DND-41 (cell line): ENCODE measurements at regions not wholly inside any gene's neighbourhood (a gene's known extent, or its start where the extent isn't known, plus 50 kb on each side); places are given as distances from the start of the nearest gene placed in this dataset.

ENCODE experiments used
- ATAC-seq: fragments of 200-7000 bp; cut with Tn5 transposase; 3 replicates; pipeline ENCODE4 v1.9.1; 2021; ENCODE audit warnings: low read depth; ENCODE audit not compliant: insufficient read depth
- DNase-seq: peaks from one replicate; pipeline ENCODE4 v3.0.0-alpha.2; 2020
- H2AFZ ChIP-seq: 2 replicates; pipeline ENCODE4 v1.6.0; 2012; ENCODE audit warnings: low read depth, low read length
- H3K27ac ChIP-seq: 2 replicates; pipeline ENCODE4 v1.5.1; 2012; ENCODE audit warnings: low read length, inconsistent platforms
- H3K27me3 ChIP-seq: fragments of 200-600 bp; sonication (generic); 2 replicates; pipeline ENCODE4 v1.6.0; 2012; ENCODE audit warnings: low read length, mild to moderate bottlenecking, inconsistent platforms; ENCODE audit not compliant: insufficient read depth, poor library complexity
- H3K36me3 ChIP-seq: 2 replicates; pipeline ENCODE4 v1.5.1; 2012; ENCODE audit warnings: low read length, inconsistent platforms; ENCODE audit not compliant: insufficient read depth
- H3K4me1 ChIP-seq: 2 replicates; pipeline ENCODE4 v1.5.1; 2012; ENCODE audit warnings: mild to moderate bottlenecking, low read length; ENCODE audit not compliant: insufficient read depth
- H3K4me2 ChIP-seq: 2 replicates; pipeline ENCODE4 v1.6.0; 2012; ENCODE audit warnings: mild to moderate bottlenecking, moderate library complexity, low read length, inconsistent platforms; ENCODE audit not compliant: insufficient read depth
- H3K4me3 ChIP-seq, 2 experiments: fragments of 200-600 bp in 1 of 2; shearing (Covaris generic) in 1 of 2; 2 replicates each; pipeline ENCODE4 v1.5.1; 2012 to 2016; ENCODE audit warnings: inconsistent platforms in 2 of 2, low read length in 2 of 2, mild to moderate bottlenecking in 2 of 2, low read depth in 1 of 2, moderate library complexity in 1 of 2
- H3K79me2 ChIP-seq: 2 replicates; pipeline ENCODE4 v1.6.0; 2012; ENCODE audit warnings: low read length, inconsistent platforms; ENCODE audit not compliant: insufficient read depth
- H3K9ac ChIP-seq: 2 replicates; pipeline ENCODE4 v1.6.0; 2012; ENCODE audit warnings: low read depth, mild to moderate bottlenecking, inconsistent platforms, low read length, moderate library complexity
- H3K9me3 ChIP-seq: 2 replicates; pipeline ENCODE4 v1.5.1; 2012; ENCODE audit warnings: low read length, moderate library complexity, mild to moderate bottlenecking, inconsistent platforms; ENCODE audit not compliant: insufficient read depth, severe bottlenecking
- H4K20me1 ChIP-seq: 2 replicates; pipeline ENCODE4 v1.6.0; 2012; ENCODE audit warnings: low read length; ENCODE audit not compliant: insufficient read depth
- CTCF ChIP-seq: IDR thresholded peaks from 2 replicates; pipeline ENCODE4 v1.5.1; 2012; ENCODE audit warnings: borderline replicate concordance, low read length, moderate library complexity, mild to moderate bottlenecking; ENCODE audit not compliant: poor library complexity, severe bottlenecking; ENCODE audit errors: extremely low read depth
- EZH2 ChIP-seq: IDR thresholded peaks from 3 replicates; pipeline ENCODE4 v1.6.1; 2012; ENCODE audit warnings: borderline replicate concordance, low read depth, mild to moderate bottlenecking, moderate library complexity, low read length, inconsistent platforms; ENCODE audit not compliant: severe bottlenecking

- TF ChIP-seq CTCF (no peak), EZH2 (no peak)
- Histone ChIP-seq H3K9me3 (no peaks in the 10 kb centered on the region), H3K27me3 (no peaks in the 10 kb centered on the region), H3K4me1 (no peaks in the 10 kb centered on the region), H3K79me2 (no peaks in the 10 kb centered on the region), H3K9ac (no peak overlapping the region), H3K36me3 (no peaks in the 10 kb centered on the region), H3K27ac (no peak overlapping the region), H2AFZ (no peak overlapping the region), H3K4me3 (no peak overlapping the region), H3K4me2 (no peak overlapping the region), H4K20me1 (no peaks in the 10 kb centered on the region)
- no peak for ATAC-seq
- no peak for DNase-seq
Measured at GRCh38 chr5:118098716-118099115, 889.6 kb downstream of the DTWD2 start.

GRCh38 chr5:118095115-118095514 lies 893.2 kb downstream of the DTWD2 start:
- H3K27ac ChIP-seq = no peak overlapping the region
- no peak for DNase-seq
- ATAC-seq = no peak
- no peaks in the 10 kb centered on the region for H4K20me1 ChIP-seq
- TF ChIP-seq EZH2 = no peak
- no peak for TF ChIP-seq CTCF
- no peaks in the 10 kb centered on the region for H3K9me3 ChIP-seq
- H2AFZ ChIP-seq = no peak overlapping the region
- no peaks in the 10 kb centered on the region for H3K27me3 ChIP-seq
- no peaks in the 10 kb centered on the region for H3K79me2 ChIP-seq
- H3K9ac ChIP-seq = no peak overlapping the region
- H3K4me1 ChIP-seq = no peaks in the 10 kb centered on the region
- H3K36me3 ChIP-seq = no peaks in the 10 kb centered on the region
- no peak overlapping the region for H3K4me3 ChIP-seq
- no peak overlapping the region for H3K4me2 ChIP-seq

- no peak for ATAC-seq
Measured at GRCh38 chr5:118088448-118088847, 899.9 kb downstream of the DTWD2 start.

More at GRCh38 chr5:118088448-118088847, 899.9 kb downstream of the DTWD2 start:
- Histone ChIP-seq H3K4me3 (no peak overlapping the region), H3K27me3 (no peaks in the 10 kb centered on the region), H4K20me1 (no peaks in the 10 kb centered on the region), H3K79me2 (no peaks in the 10 kb centered on the region), H2AFZ (no peak overlapping the region), H3K4me1 (no peaks in the 10 kb centered on the region), H3K9ac (no peak overlapping the region), H3K4me2 (no peak overlapping the region), H3K36me3 (no peaks in the 10 kb centered on the region), H3K27ac (no peak overlapping the region), H3K9me3 (no peaks in the 10 kb centered on the region)
- no peak for DNase-seq
- no peak for TF ChIP-seq EZH2
- no peak for TF ChIP-seq CTCF
